ENCODE measurements at regions not wholly inside any gene's neighbourhood (a gene's known extent, or its start where the extent isn't known, plus 50 kb on each side); places are given as distances from the start of the nearest gene placed in this dataset.

DNA sequence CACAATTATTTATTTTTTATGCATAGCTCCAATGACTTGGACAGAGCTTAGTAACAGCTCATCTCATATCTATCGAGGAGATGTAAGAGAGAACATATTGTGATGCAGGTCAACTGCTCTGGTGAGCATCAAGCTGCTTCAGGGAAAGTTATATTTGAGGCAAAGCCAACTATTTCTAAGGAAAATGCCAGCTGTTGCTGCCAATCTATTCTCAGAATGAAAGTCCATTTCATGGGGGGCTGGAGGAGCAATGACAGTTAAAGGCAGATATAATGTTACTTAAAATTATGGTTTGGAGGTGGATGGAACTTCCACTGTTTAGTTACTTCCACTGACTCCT lies 424.8 kb downstream of the KIF20B start:
- Histone ChIP-seq H2AFZ (ENCODE audit: low read length) (no peak overlapping the region), H4K91ac (ENCODE audit: low read depth, low read length, poor library complexity) (no peak overlapping the region), H2BK12ac (ENCODE audit: low read length) (no peak overlapping the region), H4K8ac (ENCODE audit: low read depth, low read length) (no peak overlapping the region), H3K4me3 (ENCODE audit: low read length in 2 of 2) (no peak overlapping the region), H3K9me3 (replicated peaks in 1 of 2; ENCODE audit: control insufficient read depth in 2 of 2, insufficient read depth in 1 of 2, low read depth in 1 of 2, low read length in 2 of 2) (no peaks in the 10 kb centered on the region), H3K4me2 (ENCODE audit: insufficient read depth, low read length, poor library complexity, severe bottlenecking) (no peak overlapping the region), H3K4me1 (ENCODE audit: control insufficient read depth in 2 of 2, insufficient read depth in 1 of 2, low read depth in 1 of 2, low read length in 2 of 2) (no peaks in the 10 kb centered on the region), H3K4ac (ENCODE audit: low read length) (no peak overlapping the region), H3K18ac (ENCODE audit: low read length) (no peak overlapping the region), H3K27me3 (ENCODE audit: control insufficient read depth in 3 of 3, insufficient read depth in 3 of 3, low read depth in 1 of 3, low read length in 3 of 3) (no peaks in the 10 kb centered on the region), H3K9ac (ENCODE audit: low read depth, low read length, poor library complexity) (no peak overlapping the region), H3K36me3 (replicated peaks in 1 of 2; ENCODE audit: control insufficient read depth in 2 of 2, insufficient read depth in 2 of 2, low read length in 2 of 2) (no peaks in the 10 kb centered on the region), H2BK15ac (ENCODE audit: low read length) (no peak overlapping the region), H3K23ac (ENCODE audit: low read depth, low read length, poor library complexity) (no peak overlapping the region), H3K79me1 (ENCODE audit: low read depth, low read length) (no peaks in the 10 kb centered on the region), H2BK120ac (ENCODE audit: low read depth, low read length) (no peak overlapping the region), H2AK5ac (ENCODE audit: low read depth, low read length) (no peak overlapping the region), H3K14ac (ENCODE audit: low read length) (no peak overlapping the region), H3K27ac (replicated peaks; ENCODE audit: low read length) (no peak overlapping the region), H2BK5ac (ENCODE audit: low read length) (no peak overlapping the region)
- DNase-seq (ENCODE audit: low spot score): no peak
- no CpG with 5 or more reads among the region's 1 CpG for WGBS, 2 donors (ENCODE audit: extremely low coverage in 2 of 2, insufficient read length in 2 of 2, insufficient replicate concordance in 1 of 2)

DNA sequence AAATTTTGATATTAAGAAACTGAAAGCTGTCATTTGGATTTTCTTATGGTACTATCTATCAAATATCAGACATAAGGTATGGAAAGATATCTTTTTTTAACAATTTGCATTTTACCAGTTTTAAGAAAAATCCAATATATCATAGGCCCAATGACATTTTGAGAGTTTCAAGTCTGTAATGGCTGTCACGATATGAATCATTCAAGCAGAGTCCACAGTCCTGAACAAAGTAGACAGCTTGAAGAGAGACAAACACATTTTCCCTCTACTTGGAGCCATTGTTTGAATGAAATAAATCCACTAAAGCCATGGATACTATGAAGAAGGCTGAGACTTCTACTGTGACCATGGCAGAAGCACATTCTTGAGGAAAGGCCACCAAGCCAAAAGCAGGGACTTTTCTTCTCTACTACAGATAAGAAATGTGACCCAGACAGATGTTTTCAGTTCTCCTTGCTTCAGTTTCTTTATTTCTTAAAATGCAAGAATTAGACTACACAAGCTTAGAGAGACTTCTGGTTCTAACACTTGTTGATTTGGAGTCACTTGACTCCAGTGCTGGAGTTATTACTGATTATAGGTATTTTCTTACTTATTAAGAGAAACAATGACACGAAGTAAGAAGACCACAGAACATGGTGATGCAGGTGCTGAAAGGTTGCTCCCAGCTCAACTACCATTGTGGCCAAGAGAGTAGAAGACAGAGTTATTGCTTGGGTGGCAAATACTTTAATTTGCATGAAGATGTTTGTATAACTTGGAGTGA lies 429.1 kb downstream of the KIF20B start:
- no CpG with 5 or more reads among the region's 2 CpGs for WGBS, 2 donors (ENCODE audit: extremely low coverage in 2 of 2, insufficient read length in 2 of 2, insufficient replicate concordance in 1 of 2)
- no peak overlapping the region for H3K18ac ChIP-seq (ENCODE audit: low read length)
- H2BK12ac ChIP-seq (ENCODE audit: low read length): no peak overlapping the region
- no peak overlapping the region for H3K4ac ChIP-seq (ENCODE audit: low read length)
- no peaks in the 10 kb centered on the region for H3K79me1 ChIP-seq (ENCODE audit: low read depth, low read length)
- no peaks in the 10 kb centered on the region for H3K4me1 ChIP-seq (ENCODE audit: control insufficient read depth in 2 of 2, insufficient read depth in 1 of 2, low read depth in 1 of 2, low read length in 2 of 2)
- H3K27ac ChIP-seq (replicated peaks; ENCODE audit: low read length): no peak overlapping the region
- DNase-seq (ENCODE audit: low spot score): no peak
- H3K9ac ChIP-seq (ENCODE audit: low read depth, low read length, poor library complexity): no peak overlapping the region
- H3K27me3 ChIP-seq (ENCODE audit: control insufficient read depth in 3 of 3, insufficient read depth in 3 of 3, low read depth in 1 of 3, low read length in 3 of 3): no peaks in the 10 kb centered on the region
- H3K9me3 ChIP-seq (replicated peaks in 1 of 2; ENCODE audit: control insufficient read depth in 2 of 2, insufficient read depth in 1 of 2, low read depth in 1 of 2, low read length in 2 of 2): peaks cover 0 to under 1% of the 10 kb centered on the region in 2 donors
- no peak overlapping the region for H3K14ac ChIP-seq (ENCODE audit: low read length)
- no peak overlapping the region for H3K4me3 ChIP-seq (ENCODE audit: low read length in 2 of 2)
- no peak overlapping the region for H4K91ac ChIP-seq (ENCODE audit: low read depth, low read length, poor library complexity)
- H2BK5ac ChIP-seq (ENCODE audit: low read length): no peak overlapping the region
- no peak overlapping the region for H2AK5ac ChIP-seq (ENCODE audit: low read depth, low read length)
- H3K23ac ChIP-seq (ENCODE audit: low read depth, low read length, poor library complexity): no peak overlapping the region
- H4K8ac ChIP-seq (ENCODE audit: low read depth, low read length): no peak overlapping the region
- no peak overlapping the region for H2BK120ac ChIP-seq (ENCODE audit: low read depth, low read length)
- H2BK15ac ChIP-seq (ENCODE audit: low read length): no peak overlapping the region
- H3K4me2 ChIP-seq (ENCODE audit: insufficient read depth, low read length, poor library complexity, severe bottlenecking): no peak overlapping the region
- no peaks in the 10 kb centered on the region for H3K36me3 ChIP-seq (replicated peaks in 1 of 2; ENCODE audit: control insufficient read depth in 2 of 2, insufficient read depth in 2 of 2, low read length in 2 of 2)
- H2AFZ ChIP-seq (ENCODE audit: low read length): no peak overlapping the region

DNA sequence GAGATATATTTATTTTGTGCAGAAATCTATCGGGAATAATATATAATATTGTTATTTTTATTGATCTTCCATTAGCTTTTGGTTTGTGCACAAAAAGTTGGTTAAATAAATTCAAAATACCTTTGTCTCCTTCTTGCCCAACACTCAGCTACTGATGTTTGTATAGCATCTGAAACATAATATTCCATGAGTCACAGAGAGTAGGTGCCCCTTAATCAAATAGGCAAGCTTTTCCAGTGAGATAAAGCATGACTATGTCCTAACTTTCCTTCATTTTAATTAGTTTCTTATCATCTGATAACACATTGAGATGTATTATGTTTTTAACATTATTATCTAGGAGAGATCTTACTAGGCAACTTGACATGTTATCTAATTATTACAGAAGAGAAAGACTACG lies 432.2 kb downstream of the KIF20B start:
- WGBS, 2 donors (ENCODE audit: extremely low coverage in 2 of 2, insufficient read length in 2 of 2, insufficient replicate concordance in 1 of 2): no CpG with 5 or more reads among the region's 2 CpGs
- DNase-seq (ENCODE audit: low spot score): no peak
- Histone ChIP-seq H3K4me1 (ENCODE audit: control insufficient read depth in 2 of 2, insufficient read depth in 1 of 2, low read depth in 1 of 2, low read length in 2 of 2) (no peaks in the 10 kb centered on the region), H3K27ac (replicated peaks; ENCODE audit: low read length) (no peak overlapping the region), H3K9me3 (replicated peaks in 1 of 2; ENCODE audit: control insufficient read depth in 2 of 2, insufficient read depth in 1 of 2, low read depth in 1 of 2, low read length in 2 of 2) (peaks cover 3 to 5% of the 10 kb centered on the region in 2 donors), H3K4me3 (ENCODE audit: low read length in 2 of 2) (no peak overlapping the region), H2AK5ac (ENCODE audit: low read depth, low read length) (no peak overlapping the region), H3K23ac (ENCODE audit: low read depth, low read length, poor library complexity) (no peak overlapping the region), H3K9ac (ENCODE audit: low read depth, low read length, poor library complexity) (no peak overlapping the region), H3K27me3 (ENCODE audit: control insufficient read depth in 3 of 3, insufficient read depth in 3 of 3, low read depth in 1 of 3, low read length in 3 of 3) (no peaks in the 10 kb centered on the region), H4K91ac (ENCODE audit: low read depth, low read length, poor library complexity) (no peak overlapping the region), H3K4me2 (ENCODE audit: insufficient read depth, low read length, poor library complexity, severe bottlenecking) (no peak overlapping the region), H3K36me3 (replicated peaks in 1 of 2; ENCODE audit: control insufficient read depth in 2 of 2, insufficient read depth in 2 of 2, low read length in 2 of 2) (no peaks in the 10 kb centered on the region), H3K18ac (ENCODE audit: low read length) (no peak overlapping the region), H3K14ac (ENCODE audit: low read length) (no peak overlapping the region), H2AFZ (ENCODE audit: low read length) (no peak overlapping the region), H2BK120ac (ENCODE audit: low read depth, low read length) (no peak overlapping the region), H2BK12ac (ENCODE audit: low read length) (no peak overlapping the region), H2BK15ac (ENCODE audit: low read length) (no peak overlapping the region), H2BK5ac (ENCODE audit: low read length) (no peak overlapping the region), H3K4ac (ENCODE audit: low read length) (no peak overlapping the region), H3K79me1 (ENCODE audit: low read depth, low read length) (no peaks in the 10 kb centered on the region), H4K8ac (ENCODE audit: low read depth, low read length) (no peak overlapping the region)

DNA sequence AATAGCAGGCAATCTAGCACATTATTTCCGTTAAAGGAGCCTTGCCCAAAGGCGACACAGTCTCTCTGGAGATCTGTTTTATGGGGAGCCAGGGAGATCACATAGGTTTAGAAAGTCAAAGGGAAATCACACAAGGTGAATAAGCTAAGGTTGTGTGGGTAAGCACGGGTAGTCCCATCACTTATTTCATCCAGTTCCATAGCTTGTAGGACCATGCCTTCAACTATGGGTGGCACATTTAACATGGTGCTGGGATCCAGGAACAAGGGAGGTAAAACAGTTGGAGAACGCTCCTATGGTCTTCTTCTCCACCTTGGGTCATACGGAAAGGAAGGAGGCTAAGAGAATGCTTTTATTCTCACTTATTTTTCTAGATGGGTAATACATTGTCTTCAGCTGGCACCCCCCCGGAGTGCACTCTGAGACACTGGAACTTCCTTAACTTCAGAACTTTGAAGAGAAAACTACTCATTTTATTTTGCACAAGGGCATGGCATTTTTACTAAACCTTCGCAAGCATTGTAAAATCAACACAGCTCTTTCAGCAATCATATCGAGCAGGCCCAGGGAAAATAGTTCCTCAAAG lies 435.4 kb downstream of the KIF20B start:
- no peaks in the 10 kb centered on the region for H3K4me1 ChIP-seq (ENCODE audit: control insufficient read depth in 2 of 2, insufficient read depth in 1 of 2, low read depth in 1 of 2, low read length in 2 of 2)
- no peak overlapping the region for H3K9ac ChIP-seq (ENCODE audit: low read depth, low read length, poor library complexity)
- no peaks in the 10 kb centered on the region for H3K36me3 ChIP-seq (replicated peaks in 1 of 2; ENCODE audit: control insufficient read depth in 2 of 2, insufficient read depth in 2 of 2, low read length in 2 of 2)
- no peak overlapping the region for H4K91ac ChIP-seq (ENCODE audit: low read depth, low read length, poor library complexity)
- no peak overlapping the region for H3K4me3 ChIP-seq (ENCODE audit: low read length in 2 of 2)
- no peaks in the 10 kb centered on the region for H3K79me1 ChIP-seq (ENCODE audit: low read depth, low read length)
- H2BK12ac ChIP-seq (ENCODE audit: low read length): no peak overlapping the region
- H3K4me2 ChIP-seq (ENCODE audit: insufficient read depth, low read length, poor library complexity, severe bottlenecking): no peak overlapping the region
- no peak overlapping the region for H4K8ac ChIP-seq (ENCODE audit: low read depth, low read length)
- no CpG with 5 or more reads among the region's 8 CpGs for WGBS, 2 donors (ENCODE audit: extremely low coverage in 2 of 2, insufficient read length in 2 of 2, insufficient replicate concordance in 1 of 2)
- H3K23ac ChIP-seq (ENCODE audit: low read depth, low read length, poor library complexity): no peak overlapping the region
- H2AFZ ChIP-seq (ENCODE audit: low read length): no peak overlapping the region
- no peak overlapping the region for H2BK15ac ChIP-seq (ENCODE audit: low read length)
- H2BK5ac ChIP-seq (ENCODE audit: low read length): no peak overlapping the region
- no peak overlapping the region for H2BK120ac ChIP-seq (ENCODE audit: low read depth, low read length)
- H3K18ac ChIP-seq (ENCODE audit: low read length): no peak overlapping the region
- H2AK5ac ChIP-seq (ENCODE audit: low read depth, low read length): no peak overlapping the region
- no peak overlapping the region for H3K4ac ChIP-seq (ENCODE audit: low read length)
- peaks cover 3 to 5% of the 10 kb centered on the region in 2 donors for H3K9me3 ChIP-seq (replicated peaks in 1 of 2; ENCODE audit: control insufficient read depth in 2 of 2, insufficient read depth in 1 of 2, low read depth in 1 of 2, low read length in 2 of 2)
- H3K27ac ChIP-seq (replicated peaks; ENCODE audit: low read length): no peak overlapping the region
- no peak overlapping the region for H3K14ac ChIP-seq (ENCODE audit: low read length)
- DNase-seq (ENCODE audit: low spot score): peak; percentile 20
- H3K27me3 ChIP-seq (ENCODE audit: control insufficient read depth in 3 of 3, insufficient read depth in 3 of 3, low read depth in 1 of 3, low read length in 3 of 3): no peaks in the 10 kb centered on the region

All from neuronal stem cell (in vitro differentiated cells).